ENCODE measurements at regions not wholly inside any gene's neighbourhood (a gene's known extent, or its start where the extent isn't known, plus 50 kb on each side); places are given as distances from the start of the nearest gene placed in this dataset.

GRCh38 chr15:97623091-97623661 lies 337.3 kb upstream of the ARRDC4 start:
- Histone ChIP-seq H3K27ac (ENCODE audit: insufficient read depth, low read length) (no peak overlapping the region), H3K27me3 (ENCODE audit: control insufficient read depth, insufficient read depth, low read length) (no peaks in the 10 kb centered on the region), H3K4me1 (ENCODE audit: control insufficient read depth, extremely low read depth, insufficient read depth, low read length) (no peaks in the 10 kb centered on the region), H3K79me2 (ENCODE audit: control insufficient read depth, insufficient read depth, low read length) (no peaks in the 10 kb centered on the region), H3K36me3 (ENCODE audit: control insufficient read depth, insufficient read depth, low read length) (no peaks in the 10 kb centered on the region), H2AFZ (ENCODE audit: low read length) (no peak overlapping the region), H3K4me3 (replicated peaks in 1 of 4; ENCODE audit: control extremely low read depth in 1 of 4, insufficient read depth in 1 of 4, low read depth in 3 of 4, low read length in 4 of 4) (no peak overlapping the region), H4K20me1 (ENCODE audit: control insufficient read depth, extremely low read depth, insufficient read depth, low read length) (no peaks in the 10 kb centered on the region), H3K9ac (ENCODE audit: insufficient read depth, low read length) (no peak overlapping the region), H3K4me2 (ENCODE audit: extremely low read depth, insufficient read depth, low read length) (no peak overlapping the region), H3K9me3 (ENCODE audit: control insufficient read depth, insufficient read depth, low read depth, low read length) (no peaks in the 10 kb centered on the region)
- DNase-seq (ENCODE audit: low read depth in 2 of 2): no peak
- no peak for TF ChIP-seq CTCF (conservative IDR thresholded peaks at IDR 0.05 in 1 of 2, IDR thresholded peaks at IDR 0.05 in 1 of 2; ENCODE audit: low read depth in 1 of 2, low read length in 2 of 2)
- no peak for TF ChIP-seq EZH2 (IDR thresholded peaks at IDR 0.05; ENCODE audit: low read length, missing control alignments)

- no peak for DNase-seq (ENCODE audit: low read depth in 2 of 2)
- no peak overlapping the region for H3K4me3 ChIP-seq (replicated peaks in 1 of 4; ENCODE audit: control extremely low read depth in 1 of 4, insufficient read depth in 1 of 4, low read depth in 3 of 4, low read length in 4 of 4)
- H3K9ac ChIP-seq (ENCODE audit: insufficient read depth, low read length): no peak overlapping the region
- H3K9me3 ChIP-seq (ENCODE audit: control insufficient read depth, insufficient read depth, low read depth, low read length): no peaks in the 10 kb centered on the region
- H3K4me2 ChIP-seq (ENCODE audit: extremely low read depth, insufficient read depth, low read length): no peak overlapping the region
- H3K4me1 ChIP-seq (ENCODE audit: control insufficient read depth, extremely low read depth, insufficient read depth, low read length): no peaks in the 10 kb centered on the region
- H2AFZ ChIP-seq (ENCODE audit: low read length): no peak overlapping the region
- H4K20me1 ChIP-seq (ENCODE audit: control insufficient read depth, extremely low read depth, insufficient read depth, low read length): no peaks in the 10 kb centered on the region
- H3K27me3 ChIP-seq (ENCODE audit: control insufficient read depth, insufficient read depth, low read length): no peaks in the 10 kb centered on the region
- no peak overlapping the region for H3K27ac ChIP-seq (ENCODE audit: insufficient read depth, low read length)
- H3K36me3 ChIP-seq (ENCODE audit: control insufficient read depth, insufficient read depth, low read length): no peaks in the 10 kb centered on the region
- TF ChIP-seq EZH2 (IDR thresholded peaks at IDR 0.05; ENCODE audit: low read length, missing control alignments) (no peak), CTCF (conservative IDR thresholded peaks at IDR 0.05 in 1 of 2, IDR thresholded peaks at IDR 0.05 in 1 of 2; ENCODE audit: low read depth in 1 of 2, low read length in 2 of 2) (no peak)
- no peaks in the 10 kb centered on the region for H3K79me2 ChIP-seq (ENCODE audit: control insufficient read depth, insufficient read depth, low read length)
These were observed 332.9 kb upstream of the ARRDC4 start for GRCh38 chr15:97627634-97628033.

- H3K4me2 ChIP-seq (ENCODE audit: extremely low read depth, insufficient read depth, low read length): no peak overlapping the region
- no peak overlapping the region for H3K9ac ChIP-seq (ENCODE audit: insufficient read depth, low read length)
- H3K4me1 ChIP-seq (ENCODE audit: control insufficient read depth, extremely low read depth, insufficient read depth, low read length): no peaks in the 10 kb centered on the region
- H2AFZ ChIP-seq (ENCODE audit: low read length): no peak overlapping the region
- no peak overlapping the region for H3K27ac ChIP-seq (ENCODE audit: insufficient read depth, low read length)
- H4K20me1 ChIP-seq (ENCODE audit: control insufficient read depth, extremely low read depth, insufficient read depth, low read length): no peaks in the 10 kb centered on the region
- no peaks in the 10 kb centered on the region for H3K36me3 ChIP-seq (ENCODE audit: control insufficient read depth, insufficient read depth, low read length)
- H3K27me3 ChIP-seq (ENCODE audit: control insufficient read depth, insufficient read depth, low read length): no peaks in the 10 kb centered on the region
- no peak overlapping the region for H3K4me3 ChIP-seq (replicated peaks in 1 of 4; ENCODE audit: control extremely low read depth in 1 of 4, insufficient read depth in 1 of 4, low read depth in 3 of 4, low read length in 4 of 4)
- no peaks in the 10 kb centered on the region for H3K79me2 ChIP-seq (ENCODE audit: control insufficient read depth, insufficient read depth, low read length)
- DNase-seq (ENCODE audit: low read depth in 2 of 2): no peak
- no peaks in the 10 kb centered on the region for H3K9me3 ChIP-seq (ENCODE audit: control insufficient read depth, insufficient read depth, low read depth, low read length)
- no peak for TF ChIP-seq EZH2 (IDR thresholded peaks at IDR 0.05; ENCODE audit: low read length, missing control alignments)
- no peak for TF ChIP-seq CTCF (conservative IDR thresholded peaks at IDR 0.05 in 1 of 2, IDR thresholded peaks at IDR 0.05 in 1 of 2; ENCODE audit: low read depth in 1 of 2, low read length in 2 of 2)
These were observed 314.7 kb upstream of the ARRDC4 start for GRCh38 chr15:97645758-97646157.

Measured in fibroblast of lung (primary cell).